AG04449 (cell line): ENCODE measurements at regions not wholly inside any gene's neighbourhood (a gene's known extent, or its start where the extent isn't known, plus 50 kb on each side); places are given as distances from the start of the nearest gene placed in this dataset.

Experiments
- CTCF ChIA-PET: fragments of 350-600 bp; formaldehyde crosslinking; extraction: SDS; loops from one replicate; lab custom pipeline; 2021; ENCODE audit warnings: antibody characterized with exemption; lab: Yijun Ruan, JAX
- POLR2A ChIA-PET: fragments of 400-600, 350-600 bp; formaldehyde crosslinking; extraction: SDS; loops from one replicate; lab custom pipeline; 2020; ENCODE audit warnings: antibody characterized with exemption, inconsistent platforms; lab: Yijun Ruan, JAX
- DNase-seq: peaks from one replicate; pipeline ENCODE4 v3.0.0-alpha.2; 2010; ENCODE audit warnings: low read depth, low spot score
- H3K4me3 ChIP-seq: 2 replicates; pipeline ENCODE4 v1.5.1; 2011; ENCODE audit warnings: low read depth, mild to moderate bottlenecking, control low read depth, low read length
- CTCF ChIP-seq: IDR thresholded peaks from one replicate; pipeline ENCODE4 v1.5.1; 2011; ENCODE audit warnings: mild to moderate bottlenecking, moderate library complexity, low read length, control low read depth, inconsistent platforms; ENCODE audit not compliant: insufficient read depth; ENCODE audit errors: missing control alignments

GRCh38 chr5:32851559-32852173 lies 140.5 kb downstream of the NPR3 start:
- H3K4me3 ChIP-seq = no peak overlapping the region
- no peak for TF ChIP-seq CTCF
- CTCF ChIA-PET = interaction anchor here (0.6 to 3.8 kb wide), 8 partner anchors 8 to 145 kb away, joined by 3 to 17 read pairs (median 4); no protein-coding TSS in a partner anchor
- POLR2A ChIA-PET = interaction anchor here (1.1 to 1.2 kb wide), 1 partner anchor 41 kb away, joined by 5 read pairs; no protein-coding TSS in a partner anchor
- DNase-seq = no peak

GRCh38 chr5:32852535-32852934 lies 141.4 kb downstream of the NPR3 start:
- CTCF ChIA-PET = interaction anchor here (0.6 to 3.8 kb wide), 8 partner anchors 9 to 146 kb away, joined by 3 to 17 read pairs (median 4); no protein-coding TSS in a partner anchor
- DNase-seq = peak; percentile 53
- no peak overlapping the region for H3K4me3 ChIP-seq
- POLR2A ChIA-PET = interaction anchor here (1.2 kb wide), 1 partner anchor 42 kb away, joined by 5 read pairs; no protein-coding TSS in a partner anchor
- peak; percentile 16 for TF ChIP-seq CTCF

- no peak for TF ChIP-seq CTCF
- CTCF ChIA-PET = interaction anchor here (0.6 to 3.8 kb wide), 10 partner anchors 9 to 146 kb away, joined by 3 to 17 read pairs (median 4); no protein-coding TSS in a partner anchor
- no peak for DNase-seq
- no peak overlapping the region for H3K4me3 ChIP-seq
- POLR2A ChIA-PET = interaction anchor here (1.2 kb wide), 1 partner anchor 42 kb away, joined by 5 read pairs; no protein-coding TSS in a partner anchor
Observed at GRCh38 chr5:32852976-32853375, 141.9 kb downstream of the NPR3 start.

- TF ChIP-seq CTCF = no peak
- CTCF ChIA-PET = interaction anchor here (1.3 kb wide), 2 partner anchors 63 to 146 kb away, joined by 4 read pairs; no protein-coding TSS in a partner anchor
- POLR2A ChIA-PET = no interaction called here
Observed at GRCh38 chr5:32854473-32854872, 143.4 kb downstream of the NPR3 start.

GRCh38 chr5:32859211-32859641 lies 148.1 kb downstream of the NPR3 start:
- no peak for DNase-seq
- POLR2A ChIA-PET = no interaction called here
- no peak for TF ChIP-seq CTCF
- H3K4me3 ChIP-seq = no peak overlapping the region
- CTCF ChIA-PET = no interaction called here

More at GRCh38 chr5:32854473-32854872, 143.4 kb downstream of the NPR3 start:
- no peak overlapping the region for H3K4me3 ChIP-seq
- DNase-seq = no peak

GRCh38 chr5:32865475-32865874 lies 154.4 kb downstream of the NPR3 start:
- TF ChIP-seq CTCF = no peak
- no peak for DNase-seq
- CTCF ChIA-PET = no interaction called here
- H3K4me3 ChIP-seq = no peak overlapping the region
- POLR2A ChIA-PET = interaction anchor here (1.5 kb wide), 1 partner anchor 55 kb away, joined by 3 read pairs; no protein-coding TSS in a partner anchor
